GM23338 (cell line): ENCODE measurements at regions not wholly inside any gene's neighbourhood (a gene's known extent, or its start where the extent isn't known, plus 50 kb on each side); places are given as distances from the start of the nearest gene placed in this dataset.

Experiments
- CREB1 ChIP-seq: fragments of 250-450 bp; sonication (Bioruptor Pico); IDR thresholded peaks from 2 replicates; pipeline ENCODE4 v1.5.0; 2020; ENCODE audit warnings: low read depth, mild to moderate bottlenecking, moderate library complexity
- EZH2 ChIP-seq: fragments of 200-600 bp; sonication (generic); IDR thresholded peaks from one replicate; pipeline ENCODE4 v1.8.0; 2017; ENCODE audit warnings: antibody characterized with exemption, mild to moderate bottlenecking, low read depth; ENCODE audit not compliant: unreplicated experiment
- EZH2phosphoT487 ChIP-seq: fragments of 200-600 bp; sonication (generic); IDR thresholded peaks from one replicate; pipeline ENCODE4 v1.8.1; 2018; ENCODE audit warnings: antibody characterized with exemption; ENCODE audit not compliant: unreplicated experiment
- NANOG ChIP-seq: IDR thresholded peaks from 2 replicates; pipeline ENCODE4 v1.6.1; 2016; ENCODE audit warnings: antibody characterized with exemption, borderline replicate concordance
- POLR2AphosphoS5 ChIP-seq: IDR thresholded peaks from 2 replicates; pipeline ENCODE4 v1.6.1; 2016; ENCODE audit warnings: antibody characterized with exemption, low read depth
- TF ChIP-seq, protein P1 (sequence below), 2 experiments: fragments of 200-600 bp in 1 of 2; sonication (generic) in 1 of 2; conservative IDR thresholded peaks; 2 replicates each; pipeline versions ENCODE4 v1.5.1 to v1.6.1; 2016 to 2017; ENCODE audit warnings: antibody characterized with exemption in 2 of 2, low read depth in 2 of 2, mild to moderate bottlenecking in 2 of 2, moderate library complexity in 1 of 2
- TF ChIP-seq, protein P2 (sequence below): IDR thresholded peaks from one replicate; pipeline ENCODE4 v1.6.1; 2018; ENCODE audit warnings: antibody characterized with exemption; ENCODE audit not compliant: unreplicated experiment
- TF ChIP-seq, protein P3 (sequence below): IDR thresholded peaks from 2 replicates; pipeline ENCODE4 v1.6.1; 2016; ENCODE audit warnings: antibody characterized with exemption

DNA sequence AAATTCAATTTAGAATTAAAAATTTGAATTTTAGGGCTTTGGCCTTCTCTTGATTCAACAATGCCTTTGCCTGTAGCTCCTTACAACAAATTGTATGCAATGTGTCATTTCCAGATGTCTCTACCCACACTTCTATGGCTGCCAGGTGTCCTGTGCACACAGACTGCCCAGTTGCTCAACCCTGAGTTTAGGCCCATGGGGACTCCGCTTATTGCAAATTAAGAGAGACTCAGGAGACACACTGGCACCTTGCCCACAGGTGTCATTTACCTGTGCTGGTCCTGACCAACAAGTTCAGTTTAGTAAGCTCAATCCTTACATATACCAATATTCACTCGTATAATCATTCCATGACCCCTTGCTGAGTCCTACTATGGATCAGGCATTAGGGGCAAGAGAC lies 236.1 kb downstream of the OMA1 start:
- TF ChIP-seq, protein P1, sequence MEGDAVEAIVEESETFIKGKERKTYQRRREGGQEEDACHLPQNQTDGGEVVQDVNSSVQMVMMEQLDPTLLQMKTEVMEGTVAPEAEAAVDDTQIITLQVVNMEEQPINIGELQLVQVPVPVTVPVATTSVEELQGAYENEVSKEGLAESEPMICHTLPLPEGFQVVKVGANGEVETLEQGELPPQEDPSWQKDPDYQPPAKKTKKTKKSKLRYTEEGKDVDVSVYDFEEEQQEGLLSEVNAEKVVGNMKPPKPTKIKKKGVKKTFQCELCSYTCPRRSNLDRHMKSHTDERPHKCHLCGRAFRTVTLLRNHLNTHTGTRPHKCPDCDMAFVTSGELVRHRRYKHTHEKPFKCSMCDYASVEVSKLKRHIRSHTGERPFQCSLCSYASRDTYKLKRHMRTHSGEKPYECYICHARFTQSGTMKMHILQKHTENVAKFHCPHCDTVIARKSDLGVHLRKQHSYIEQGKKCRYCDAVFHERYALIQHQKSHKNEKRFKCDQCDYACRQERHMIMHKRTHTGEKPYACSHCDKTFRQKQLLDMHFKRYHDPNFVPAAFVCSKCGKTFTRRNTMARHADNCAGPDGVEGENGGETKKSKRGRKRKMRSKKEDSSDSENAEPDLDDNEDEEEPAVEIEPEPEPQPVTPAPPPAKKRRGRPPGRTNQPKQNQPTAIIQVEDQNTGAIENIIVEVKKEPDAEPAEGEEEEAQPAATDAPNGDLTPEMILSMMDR (conservative IDR thresholded peaks at IDR 0.05; ENCODE audit: low read depth in 2 of 2): no peak
- TF ChIP-seq EZH2: no peak
- TF ChIP-seq, protein P2, sequence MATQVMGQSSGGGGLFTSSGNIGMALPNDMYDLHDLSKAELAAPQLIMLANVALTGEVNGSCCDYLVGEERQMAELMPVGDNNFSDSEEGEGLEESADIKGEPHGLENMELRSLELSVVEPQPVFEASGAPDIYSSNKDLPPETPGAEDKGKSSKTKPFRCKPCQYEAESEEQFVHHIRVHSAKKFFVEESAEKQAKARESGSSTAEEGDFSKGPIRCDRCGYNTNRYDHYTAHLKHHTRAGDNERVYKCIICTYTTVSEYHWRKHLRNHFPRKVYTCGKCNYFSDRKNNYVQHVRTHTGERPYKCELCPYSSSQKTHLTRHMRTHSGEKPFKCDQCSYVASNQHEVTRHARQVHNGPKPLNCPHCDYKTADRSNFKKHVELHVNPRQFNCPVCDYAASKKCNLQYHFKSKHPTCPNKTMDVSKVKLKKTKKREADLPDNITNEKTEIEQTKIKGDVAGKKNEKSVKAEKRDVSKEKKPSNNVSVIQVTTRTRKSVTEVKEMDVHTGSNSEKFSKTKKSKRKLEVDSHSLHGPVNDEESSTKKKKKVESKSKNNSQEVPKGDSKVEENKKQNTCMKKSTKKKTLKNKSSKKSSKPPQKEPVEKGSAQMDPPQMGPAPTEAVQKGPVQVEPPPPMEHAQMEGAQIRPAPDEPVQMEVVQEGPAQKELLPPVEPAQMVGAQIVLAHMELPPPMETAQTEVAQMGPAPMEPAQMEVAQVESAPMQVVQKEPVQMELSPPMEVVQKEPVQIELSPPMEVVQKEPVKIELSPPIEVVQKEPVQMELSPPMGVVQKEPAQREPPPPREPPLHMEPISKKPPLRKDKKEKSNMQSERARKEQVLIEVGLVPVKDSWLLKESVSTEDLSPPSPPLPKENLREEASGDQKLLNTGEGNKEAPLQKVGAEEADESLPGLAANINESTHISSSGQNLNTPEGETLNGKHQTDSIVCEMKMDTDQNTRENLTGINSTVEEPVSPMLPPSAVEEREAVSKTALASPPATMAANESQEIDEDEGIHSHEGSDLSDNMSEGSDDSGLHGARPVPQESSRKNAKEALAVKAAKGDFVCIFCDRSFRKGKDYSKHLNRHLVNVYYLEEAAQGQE: no peak
- TF ChIP-seq, protein P3, sequence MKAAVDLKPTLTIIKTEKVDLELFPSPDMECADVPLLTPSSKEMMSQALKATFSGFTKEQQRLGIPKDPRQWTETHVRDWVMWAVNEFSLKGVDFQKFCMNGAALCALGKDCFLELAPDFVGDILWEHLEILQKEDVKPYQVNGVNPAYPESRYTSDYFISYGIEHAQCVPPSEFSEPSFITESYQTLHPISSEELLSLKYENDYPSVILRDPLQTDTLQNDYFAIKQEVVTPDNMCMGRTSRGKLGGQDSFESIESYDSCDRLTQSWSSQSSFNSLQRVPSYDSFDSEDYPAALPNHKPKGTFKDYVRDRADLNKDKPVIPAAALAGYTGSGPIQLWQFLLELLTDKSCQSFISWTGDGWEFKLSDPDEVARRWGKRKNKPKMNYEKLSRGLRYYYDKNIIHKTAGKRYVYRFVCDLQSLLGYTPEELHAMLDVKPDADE: no peak
- TF ChIP-seq EZH2phosphoT487: no peak
- no peak for TF ChIP-seq POLR2AphosphoS5
- no peak for TF ChIP-seq NANOG
- no peak for TF ChIP-seq CREB1 (CRISPR knock-in tag)
